K562 (cell line): ENCODE measurements at regions not wholly inside any gene's neighbourhood (a gene's known extent, or its start where the extent isn't known, plus 50 kb on each side); places are given as distances from the start of the nearest gene placed in this dataset.

ENCODE experiments used
- ATAC-seq: fragments of 200-7000 bp; cut with Tn5 transposase; 3 replicates; pipeline ENCODE4 v1.9.1; 2020; ENCODE audit warnings: moderate library complexity
- BruUV-seq: library from RNA; stranded (reverse); fragments of 400-500 nt; replicated peaks from 2 replicates; lab custom pipeline; 2021; lab: Mats Ljungman, UMichigan
- CTCF ChIA-PET: fragments of 300-600 bp; formaldehyde crosslinking; extraction: SDS; loops from one replicate; lab custom pipeline; 2021; ENCODE audit warnings: low intra/inter-chr PET ratio; lab: Yijun Ruan, JAX
- POLR2A ChIA-PET: fragments of 300-600, 350-650 bp; sonication (Branson Sonifier 250); formaldehyde crosslinking; extraction: SDS; loops from one replicate; lab custom pipeline; 2021; ENCODE audit warnings: antibody characterized with exemption, inconsistent platforms; lab: Yijun Ruan, JAX
- DNase-seq, 4 experiments: peaks; one replicate each; pipeline versions ENCODE4 v3.0.0 to v3.0.0-alpha.2; 2011 to 2018; ENCODE audit warnings: low spot score in 3 of 4, mixed read lengths in 3 of 4; ENCODE audit errors: extremely low read depth in 1 of 4
- FAIRE-seq: peaks from 2 replicates; lab custom pipeline; 2011; peaks lifted over from hg19 to GRCh38; lab: Jason Lieb, UNC
- H2AFZ ChIP-seq: 2 replicates; pipeline ENCODE4 v1.6.0; 2011; ENCODE audit warnings: low read depth, low read length, control low read depth, inconsistent platforms
- H3K27ac ChIP-seq: fragments of 200-600 bp; 3 replicates; pipeline ENCODE4 v1.8.0; 2011; ENCODE audit warnings: low read depth, mild to moderate bottlenecking, control low read depth, inconsistent platforms, low read length, moderate library complexity, mixed read lengths; ENCODE audit errors: extremely low read depth
- H3K27me3 ChIP-seq, 2 experiments: fragments of 300-600 bp in 1 of 2; 2 replicates in 1 of 2; 3 replicates in 1 of 2; pipeline versions ENCODE4 v1.6.0 to v1.8.0; 2011; ENCODE audit warnings: inconsistent platforms in 2 of 2, low read length in 2 of 2, mild to moderate bottlenecking in 1 of 2, mixed read lengths in 1 of 2, moderate library complexity in 1 of 2; ENCODE audit not compliant: control insufficient read depth in 2 of 2, insufficient read depth in 2 of 2
- H3K36me3 ChIP-seq: fragments of 300-600 bp; 3 replicates; pipeline ENCODE4 v1.8.0; 2011; ENCODE audit warnings: mild to moderate bottlenecking, low read length, inconsistent platforms; ENCODE audit not compliant: control insufficient read depth, insufficient read depth
- H3K4me1 ChIP-seq, 2 experiments: fragments of 200-600 bp in 1 of 2; replicated peaks in 1 of 2; 2 replicates in 1 of 2; 3 replicates in 1 of 2; pipeline versions ENCODE4 v1.5.1 to v1.8.0; 2011; ENCODE audit warnings: inconsistent platforms in 2 of 2, low read length in 2 of 2, mild to moderate bottlenecking in 1 of 2, mixed read lengths in 1 of 2, moderate library complexity in 1 of 2; ENCODE audit not compliant: control insufficient read depth in 2 of 2, insufficient read depth in 2 of 2
- H3K4me2 ChIP-seq: 2 replicates; pipeline ENCODE4 v1.6.1; 2011; ENCODE audit warnings: low read length, control low read depth, inconsistent platforms, mixed read lengths; ENCODE audit not compliant: insufficient read depth
- H3K4me3 ChIP-seq: fragments of 200-600 bp; sonication (generic), shearing (Covaris generic); 2 replicates; pipeline ENCODE4 v1.5.1; 2016; ENCODE audit warnings: control low read depth, inconsistent platforms
- H3K79me2 ChIP-seq: fragments of 200-600 bp; 3 replicates; pipeline ENCODE4 v1.8.0; 2011; ENCODE audit warnings: low read length, inconsistent platforms; ENCODE audit not compliant: control insufficient read depth, insufficient read depth
- H3K9ac ChIP-seq, 2 experiments: 2 replicates each; pipeline versions ENCODE4 v1.6.0 to v1.6.1; 2011; ENCODE audit warnings: low read depth in 2 of 2, low read length in 2 of 2, control low read depth in 1 of 2, inconsistent platforms in 1 of 2, mild to moderate bottlenecking in 1 of 2, mixed read lengths in 1 of 2; ENCODE audit not compliant: insufficient read depth in 1 of 2
- H3K9me1 ChIP-seq: one replicate; pipeline ENCODE4 v1.6.0; 2011; ENCODE audit warnings: inconsistent platforms, mild to moderate bottlenecking, low read length, moderate library complexity; ENCODE audit not compliant: control insufficient read depth, insufficient read depth
- H3K9me3 ChIP-seq: replicated peaks from 2 replicates; pipeline ENCODE4 v1.5.1; 2011; ENCODE audit warnings: low read depth, low read length, inconsistent platforms; ENCODE audit not compliant: control insufficient read depth, insufficient read depth
- H4K20me1 ChIP-seq: replicated peaks from 2 replicates; pipeline ENCODE4 v1.6.1; 2011; ENCODE audit warnings: low read length, inconsistent platforms, mixed read lengths; ENCODE audit not compliant: control insufficient read depth, insufficient read depth
- BRD4 ChIP-seq: fragments of 200-600 bp; sonication (generic); IDR thresholded peaks from 2 replicates; pipeline ENCODE4 v1.6.1; 2017; ENCODE audit warnings: inconsistent platforms
- CHCHD3 ChIP-seq: fragments of 250-450 bp; sonication (Bioruptor Pico); IDR thresholded peaks from 2 replicates; pipeline ENCODE4 v2.1.2; 2022; ENCODE audit warnings: mild to moderate bottlenecking
- COPS2 ChIP-seq: fragments of 450-650 bp; conservative IDR thresholded peaks from 2 replicates; pipeline ENCODE4 v1.6.1; 2016; ENCODE audit warnings: mild to moderate bottlenecking, moderate library complexity
- GTF2A2 ChIP-seq: IDR thresholded peaks from 2 replicates; pipeline ENCODE4 v1.6.1; 2016; ENCODE audit warnings: mild to moderate bottlenecking, missing genetic modification characterization, missing compliant biosample characterization
- HDAC1 ChIP-seq, 2 experiments: fragments of 450-650 bp; IDR thresholded peaks; 2 replicates each; pipeline ENCODE4 v1.6.1; 2016 to 2017; ENCODE audit warnings: inconsistent platforms in 1 of 2, mild to moderate bottlenecking in 1 of 2, moderate library complexity in 1 of 2
- HNRNPLL ChIP-seq: fragments of 200-400 bp; formaldehyde crosslinking; IDR thresholded peaks from 2 replicates; pipeline ENCODE4 v1.6.1; 2017; ENCODE audit warnings: low read length, low read depth, mild to moderate bottlenecking; ENCODE audit not compliant: poor library complexity, severe bottlenecking
- KLF10 ChIP-seq: fragments of 250-450 bp; sonication (Bioruptor Pico); IDR thresholded peaks from 2 replicates; pipeline ENCODE4 v1.6.1; 2021; ENCODE audit warnings: matching md5 sums
- MAZ ChIP-seq, 2 experiments: fragments of 450-650 bp in 1 of 2; sonication (generic) in 1 of 2; formaldehyde crosslinking; IDR thresholded peaks in 1 of 2; conservative IDR thresholded peaks in 1 of 2; 2 replicates each; pipeline versions ENCODE4 v1.4.0 to v1.5.0; 2020; ENCODE audit warnings: mild to moderate bottlenecking in 1 of 2, missing genetic modification reagents in 1 of 2
- RB1 ChIP-seq: fragments of 450-650 bp; IDR thresholded peaks from 2 replicates; pipeline ENCODE4 v1.6.1; 2017; ENCODE audit warnings: low read depth, mild to moderate bottlenecking
- RBM25 ChIP-seq: fragments of 200-400 bp; formaldehyde crosslinking; IDR thresholded peaks from 2 replicates; pipeline ENCODE4 v1.6.1; 2018; ENCODE audit warnings: low read length, low read depth, moderate library complexity; ENCODE audit not compliant: severe bottlenecking
- RUNX1 ChIP-seq: sonication (generic); IDR thresholded peaks from 2 replicates; pipeline ENCODE4 v1.6.1; 2016; ENCODE audit warnings: antibody characterized with exemption, low read depth
- SMARCE1 ChIP-seq: fragments of 450-650 bp; IDR thresholded peaks from 2 replicates; pipeline ENCODE4 v1.7.1; 2016; ENCODE audit warnings: mild to moderate bottlenecking
- SP1 ChIP-seq: sonication (generic); formaldehyde crosslinking; IDR thresholded peaks from 2 replicates; pipeline ENCODE4 v1.8.1; 2022; ENCODE audit warnings: mild to moderate bottlenecking, missing genetic modification reagents
- TCF3 ChIP-seq: sonication (generic); formaldehyde crosslinking; IDR thresholded peaks from 2 replicates; pipeline ENCODE4 v1.4.0; 2020; ENCODE audit warnings: mild to moderate bottlenecking, missing genetic modification reagents
- VEZF1 ChIP-seq: fragments of 200-800 bp; sonication (Bioruptor generic); IDR thresholded peaks from 2 replicates; pipeline ENCODE4 v1.6.1; 2017; ENCODE audit warnings: missing genetic modification characterization, missing compliant biosample characterization
- ZNF24 ChIP-seq: fragments of 450-650 bp; IDR thresholded peaks from 2 replicates; pipeline ENCODE4 v1.6.1; 2016
- ZNF561 ChIP-seq: fragments of 450-650 bp; formaldehyde crosslinking; conservative IDR thresholded peaks from 2 replicates; pipeline ENCODE4 v1.4.0; 2020; ENCODE audit warnings: mild to moderate bottlenecking, moderate library complexity
- WGBS: fragments of 100-300 bp; shearing (Covaris generic); methylation state at CpG from one replicate; pipeline ENCODE4 v1.1.6; 2016; ENCODE audit warnings: low coverage, mixed read lengths; ENCODE audit not compliant: insufficient coverage; ENCODE audit errors: missing lambda C conversion rate; 5-methylcytosine and 5-hydroxymethylcytosine counted together
- in situ Hi-C: fragments of 300-500 bp; cut with MboI; formaldehyde crosslinking; loops from 4 replicates; pipeline ENCODE4 v1.15.0; 2018; ENCODE audit warnings: inconsistent platforms, mixed read lengths
- intact Hi-C: fragments of 100-400 bp; cut with micrococcal nuclease; formaldehyde crosslinking; loops from 2 replicates; pipeline ENCODE4 v1.14.2; 2022
- TF ChIP-seq, protein P1 (sequence below): sonication (generic); formaldehyde crosslinking; IDR thresholded peaks from 2 replicates; pipeline ENCODE4 v1.8.0; 2023; ENCODE audit warnings: mild to moderate bottlenecking, missing genetic modification reagents
- TF ChIP-seq, protein P2 (sequence below): fragments of 450-650 bp; formaldehyde crosslinking; IDR thresholded peaks from 2 replicates; pipeline ENCODE4 v1.4.0; 2020; ENCODE audit warnings: mild to moderate bottlenecking, moderate library complexity

DNA sequence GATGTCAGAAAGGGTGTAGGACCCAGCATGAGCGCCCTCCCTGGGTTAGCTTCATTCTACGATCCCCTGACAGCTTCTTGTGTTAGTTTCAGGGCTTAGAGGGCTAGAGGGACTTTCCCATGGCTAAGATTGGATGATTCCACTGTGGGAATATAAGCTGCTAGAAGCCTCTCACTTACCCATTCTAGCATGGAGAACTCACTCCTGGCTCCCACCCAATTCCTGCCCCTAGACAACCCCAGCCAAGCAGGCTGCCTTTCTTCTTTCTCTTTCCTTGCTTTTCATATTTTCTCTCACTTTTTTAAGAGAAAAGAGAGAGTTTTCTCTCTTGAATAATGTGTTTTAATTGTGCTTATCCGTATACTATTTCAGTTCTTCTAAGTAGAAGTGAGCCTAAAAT is 335.1 kb upstream of the CNTN6 start:
- 0% methylated on average over 3 of the region's 3 CpGs for WGBS
- BruUV-seq = no TSS peak
- no peak for FAIRE-seq

More for the DNA sequence above, 335.1 kb upstream of the CNTN6 start:
- ATAC-seq (no peak), DNase-seq (no peak)
- no peaks in the 10 kb centered on the region for H3K36me3 ChIP-seq
- H3K4me1 ChIP-seq = no peaks in the 10 kb centered on the region
- in situ Hi-C loops = no loop called here
- H3K79me2 ChIP-seq = no peaks in the 10 kb centered on the region
- no peak overlapping the region for H3K4me3 ChIP-seq
- ChIA-PET CTCF (no interaction called here), POLR2A (no interaction called here)
- no peaks in the 10 kb centered on the region for H4K20me1 ChIP-seq
- no peaks in the 10 kb centered on the region for H3K9me1 ChIP-seq
- intact Hi-C loops = no loop called here
- H3K4me2 ChIP-seq = no peak overlapping the region
- no peaks in the 10 kb centered on the region for H3K27me3 ChIP-seq
- H3K9ac ChIP-seq = no peak overlapping the region
- no peak overlapping the region for H2AFZ ChIP-seq
- H3K9me3 ChIP-seq = no peaks in the 10 kb centered on the region
- H3K27ac ChIP-seq = no peak overlapping the region
- TF ChIP-seq, protein P1, sequence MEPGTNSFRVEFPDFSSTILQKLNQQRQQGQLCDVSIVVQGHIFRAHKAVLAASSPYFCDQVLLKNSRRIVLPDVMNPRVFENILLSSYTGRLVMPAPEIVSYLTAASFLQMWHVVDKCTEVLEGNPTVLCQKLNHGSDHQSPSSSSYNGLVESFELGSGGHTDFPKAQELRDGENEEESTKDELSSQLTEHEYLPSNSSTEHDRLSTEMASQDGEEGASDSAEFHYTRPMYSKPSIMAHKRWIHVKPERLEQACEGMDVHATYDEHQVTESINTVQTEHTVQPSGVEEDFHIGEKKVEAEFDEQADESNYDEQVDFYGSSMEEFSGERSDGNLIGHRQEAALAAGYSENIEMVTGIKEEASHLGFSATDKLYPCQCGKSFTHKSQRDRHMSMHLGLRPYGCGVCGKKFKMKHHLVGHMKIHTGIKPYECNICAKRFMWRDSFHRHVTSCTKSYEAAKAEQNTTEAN (CRISPR knock-in tag) = no peak
- TF ChIP-seq TCF3 (CRISPR knock-in tag) (no peak), SP1 (CRISPR knock-in tag) (no peak), ZNF24 (no peak), RBM25 (no peak), RUNX1 (no peak), CHCHD3 (CRISPR knock-in tag) (no peak), MAZ (CRISPR knock-in tag; conservative IDR thresholded peaks at IDR 0.05 in 1 of 2, IDR thresholded peaks at IDR 0.05 in 1 of 2) (no peak), KLF10 (CRISPR knock-in tag) (no peak), COPS2 (no peak), ZNF561 (CRISPR knock-in tag) (no peak), HNRNPLL (no peak), VEZF1 (CRISPR knock-in tag) (no peak), GTF2A2 (no peak), SMARCE1 (no peak), HDAC1 (IDR thresholded peaks at IDR 0.05) (no peak), BRD4 (no peak), RB1 (no peak)
- TF ChIP-seq, protein P2, sequence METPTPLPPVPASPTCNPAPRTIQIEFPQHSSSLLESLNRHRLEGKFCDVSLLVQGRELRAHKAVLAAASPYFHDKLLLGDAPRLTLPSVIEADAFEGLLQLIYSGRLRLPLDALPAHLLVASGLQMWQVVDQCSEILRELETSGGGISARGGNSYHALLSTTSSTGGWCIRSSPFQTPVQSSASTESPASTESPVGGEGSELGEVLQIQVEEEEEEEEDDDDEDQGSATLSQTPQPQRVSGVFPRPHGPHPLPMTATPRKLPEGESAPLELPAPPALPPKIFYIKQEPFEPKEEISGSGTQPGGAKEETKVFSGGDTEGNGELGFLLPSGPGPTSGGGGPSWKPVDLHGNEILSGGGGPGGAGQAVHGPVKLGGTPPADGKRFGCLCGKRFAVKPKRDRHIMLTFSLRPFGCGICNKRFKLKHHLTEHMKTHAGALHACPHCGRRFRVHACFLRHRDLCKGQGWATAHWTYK = no peak
